Body of pancreas (tissue), 4 donors: ENCODE measurements at regions not wholly inside any gene's neighbourhood (a gene's known extent, or its start where the extent isn't known, plus 50 kb on each side); places are given as distances from the start of the nearest gene placed in this dataset.
A peak's percentile ranks its signal among the peaks of the same experiment; 100 is the strongest.

ENCODE experiments used
- ATAC-seq: fragments of 150-250 bp; one replicate; pipeline ENCODE4 v1.9.1; 2016
- DNase-seq, 4 donors: peaks; one replicate each; pipeline ENCODE4 v3.0.0-alpha.2; 2019
- H3K27ac ChIP-seq, 4 donors: fragments of 200-600 bp; sonication (generic); 1 replicate in 3 of 4; 2 replicates in 1 of 4; pipeline versions ENCODE4 v1.5.1 to v1.6.1; 2016 to 2019; ENCODE audit warnings: mild to moderate bottlenecking in 1 of 4, mixed read lengths in 1 of 4, moderate library complexity in 1 of 4
- H3K27me3 ChIP-seq, 2 donors: fragments of 200-600 bp; sonication (generic); one replicate each; pipeline ENCODE4 v1.6.0; 2016; ENCODE audit warnings: mild to moderate bottlenecking in 1 of 2
- H3K36me3 ChIP-seq, 2 donors: fragments of 200-600 bp; sonication (generic); replicated peaks in 1 of 2; 2 replicates each; pipeline ENCODE4 v1.5.1; 2016; ENCODE audit warnings: low read depth in 2 of 2; ENCODE audit not compliant: insufficient read depth in 1 of 2
- H3K4me1 ChIP-seq: fragments of 200-600 bp; sonication (generic); one replicate; pipeline ENCODE4 v1.6.0; 2016
- H3K4me3 ChIP-seq, 2 donors: fragments of 200-600 bp; sonication (generic); 1 replicate in 1 of 2; 2 replicates in 1 of 2; pipeline ENCODE4 v1.5.1; 2016 to 2019
- H3K9me3 ChIP-seq, 3 donors: fragments of 200-600 bp; sonication (generic); 1 replicate in 2 of 3; 2 replicates in 1 of 3; pipeline ENCODE4 v1.5.1; 2016
- CTCF ChIP-seq, 7 experiments: fragments of 450-650 bp in 4 of 7; fragments of 200-600 bp in 3 of 7; sonication (generic) in 3 of 7; IDR thresholded peaks; one replicate each; pipeline ENCODE4 v1.5.1; 2016 to 2019; ENCODE audit warnings: antibody characterized with exemption in 7 of 7
- POLR2A ChIP-seq, 3 donors: fragments of 450-650 bp; IDR thresholded peaks; one replicate each; pipeline ENCODE4 v1.6.1; 2016; ENCODE audit warnings: antibody characterized with exemption in 3 of 3, mild to moderate bottlenecking in 2 of 3
- WGBS, 2 donors: methylation state at CpG; one replicate each; pipeline ENCODE4 v1.1.5; 2017; 5-methylcytosine and 5-hydroxymethylcytosine counted together
- intact Hi-C: fragments of 100-400 bp; cut with DNase I; formaldehyde crosslinking; loops from one replicate; pipeline ENCODE4 v1.15.1; 2023

GRCh38 chr15:38670128-38671005 lies 105.8 kb upstream of the RASGRP1 start:
- Histone ChIP-seq H3K36me3 (no peaks in the 10 kb centered on the region), H3K9me3 (no peaks in the 10 kb centered on the region), H3K4me1 (no peaks in the 10 kb centered on the region), H3K27me3 (no peaks in the 10 kb centered on the region), H3K27ac (no peak overlapping the region), H3K4me3 (no peak overlapping the region)
- peak in 1 of 4 donors; percentile 22 for DNase-seq
- TF ChIP-seq POLR2A (IDR thresholded peaks at IDR 0.05): no peak
- 86 to 94% methylated on average over 3 of the region's 3 CpGs for WGBS, 2 donors
- ATAC-seq: no peak
- intact Hi-C loops: no loop called here

- TF ChIP-seq POLR2A (IDR thresholded peaks at IDR 0.05): no peak
- no peak for TF ChIP-seq CTCF (IDR thresholded peaks at IDR 0.05)
- WGBS, 2 donors: 64 to 70% methylated on average over 2 of the region's 2 CpGs
- DNase-seq (no peak), ATAC-seq (no peak)
- Histone ChIP-seq H3K36me3 (no peaks in the 10 kb centered on the region), H3K4me3 (no peak overlapping the region), H3K4me1 (no peaks in the 10 kb centered on the region), H3K9me3 (no peaks in the 10 kb centered on the region), H3K27me3 (no peaks in the 10 kb centered on the region), H3K27ac (no peak overlapping the region)
- intact Hi-C loops: no loop called here
Measured at GRCh38 chr15:38671006-38671387, 106.4 kb upstream of the RASGRP1 start.

GRCh38 chr15:38671675-38672254 lies 107.2 kb upstream of the RASGRP1 start:
- H3K4me3 ChIP-seq: no peak overlapping the region
- no peaks in the 10 kb centered on the region for H3K36me3 ChIP-seq
- TF ChIP-seq CTCF (IDR thresholded peaks at IDR 0.05): no peak
- TF ChIP-seq POLR2A (IDR thresholded peaks at IDR 0.05): no peak
- DNase-seq: no peak
- H3K27ac ChIP-seq: no peak overlapping the region
- ATAC-seq: no peak
- H3K9me3 ChIP-seq: no peaks in the 10 kb centered on the region
- WGBS, 2 donors: 77 to 81% methylated on average over 6 of the region's 6 CpGs
- H3K4me1 ChIP-seq: no peaks in the 10 kb centered on the region
- intact Hi-C loops: no loop called here
- H3K27me3 ChIP-seq: no peaks in the 10 kb centered on the region

- Histone ChIP-seq H3K27ac (no peak overlapping the region), H3K9me3 (no peaks in the 10 kb centered on the region), H3K4me3 (no peak overlapping the region), H3K36me3 (no peaks in the 10 kb centered on the region), H3K4me1 (no peaks in the 10 kb centered on the region), H3K27me3 (no peaks in the 10 kb centered on the region)
- DNase-seq (no peak), ATAC-seq (no peak)
- TF ChIP-seq POLR2A (IDR thresholded peaks at IDR 0.05) (no peak), CTCF (IDR thresholded peaks at IDR 0.05) (no peak)
- 48 to 57% methylated on average over 1 of the region's 1 CpG for WGBS, 2 donors
- intact Hi-C loops: no loop called here
Measured at GRCh38 chr15:38672273-38672672, 107.7 kb upstream of the RASGRP1 start.

GRCh38 chr15:38672814-38673670 lies 108.4 kb upstream of the RASGRP1 start:
- peaks cover 5% of the 10 kb centered on the region for H3K4me1 ChIP-seq
- H3K4me3 ChIP-seq: no peak overlapping the region
- intact Hi-C loops: no loop called here
- H3K27me3 ChIP-seq: no peaks in the 10 kb centered on the region
- WGBS, 2 donors: 65 to 73% methylated on average over 14 of the region's 14 CpGs
- no peak for ATAC-seq
- DNase-seq: no peak
- TF ChIP-seq POLR2A (IDR thresholded peaks at IDR 0.05) (no peak), CTCF (IDR thresholded peaks at IDR 0.05) (no peak)
- H3K27ac ChIP-seq: no peak overlapping the region
- H3K36me3 ChIP-seq: no peaks in the 10 kb centered on the region
- H3K9me3 ChIP-seq: no peaks in the 10 kb centered on the region
